ENCODE measurements at regions not wholly inside any gene's neighbourhood (a gene's known extent, or its start where the extent isn't known, plus 50 kb on each side); places are given as distances from the start of the nearest gene placed in this dataset.
A peak's percentile ranks its signal among the peaks of the same experiment; 100 is the strongest.

- DNase-seq = no peak
Observed at GRCh38 chr7:26520483-26520882, 228.8 kb downstream of the SNX10 start.

DNA sequence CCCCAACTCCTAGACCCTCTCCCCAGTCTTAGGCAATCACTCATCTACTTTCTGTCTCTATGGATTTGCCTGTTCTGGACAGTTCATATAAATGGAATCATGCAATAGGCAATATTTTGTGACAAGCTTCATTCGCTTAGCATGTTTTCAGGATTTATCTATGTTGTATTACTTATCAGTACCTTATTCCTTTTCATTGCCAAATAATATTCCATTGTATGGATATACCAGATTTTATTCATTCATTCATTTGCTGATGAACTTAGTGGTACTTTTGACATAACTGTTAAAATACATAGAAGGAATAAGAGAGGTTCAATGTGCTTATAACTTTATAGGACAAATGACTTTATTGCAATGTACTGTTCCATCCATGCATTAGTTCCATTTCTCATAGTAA lies 231.0 kb downstream of the SNX10 start:
- no peak for DNase-seq

DNA sequence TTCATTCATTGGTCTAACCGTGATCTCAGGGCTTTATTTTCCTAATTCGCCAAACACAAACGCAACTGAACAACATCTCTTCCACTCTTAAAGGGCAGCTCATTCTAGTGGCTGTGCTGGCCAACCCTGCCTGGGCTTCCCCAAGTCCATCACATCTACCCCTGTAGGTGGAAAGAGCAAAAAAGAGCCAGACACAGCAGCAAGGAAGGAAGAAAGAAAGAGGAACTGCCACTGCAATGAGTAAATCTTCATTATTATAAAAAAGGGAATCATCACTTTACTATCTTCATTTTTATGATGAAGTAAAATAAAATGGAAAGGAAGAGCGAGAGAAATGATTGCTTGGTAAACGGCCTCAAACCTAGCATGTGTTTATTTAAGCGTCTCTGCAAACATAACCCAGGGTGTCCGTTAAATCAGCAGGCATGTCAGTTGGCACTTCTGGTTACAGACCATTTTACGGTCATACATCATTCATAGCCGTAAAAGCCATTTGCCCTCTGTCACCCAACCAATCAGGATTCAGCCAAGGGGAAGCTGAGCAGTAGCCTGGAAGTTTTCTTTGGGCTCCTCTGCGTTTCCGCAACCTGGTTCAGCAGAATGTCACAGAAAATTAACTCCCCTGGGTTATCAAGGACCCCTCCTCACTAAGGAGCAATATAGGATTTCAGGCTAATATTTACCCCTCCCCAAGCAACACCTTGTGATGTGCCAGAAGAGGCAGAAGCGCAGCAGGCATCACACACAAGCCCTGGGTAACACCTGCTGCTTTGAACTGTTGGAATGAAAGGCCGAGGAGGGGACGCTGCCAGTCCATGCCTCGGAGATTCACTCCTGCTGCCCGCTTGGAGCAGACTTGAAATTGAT lies 234.0 kb downstream of the SNX10 start:
- no peak for DNase-seq

- no peak for DNase-seq
Observed at GRCh38 chr7:26526265-26526587, 234.6 kb downstream of the SNX10 start.

DNA sequence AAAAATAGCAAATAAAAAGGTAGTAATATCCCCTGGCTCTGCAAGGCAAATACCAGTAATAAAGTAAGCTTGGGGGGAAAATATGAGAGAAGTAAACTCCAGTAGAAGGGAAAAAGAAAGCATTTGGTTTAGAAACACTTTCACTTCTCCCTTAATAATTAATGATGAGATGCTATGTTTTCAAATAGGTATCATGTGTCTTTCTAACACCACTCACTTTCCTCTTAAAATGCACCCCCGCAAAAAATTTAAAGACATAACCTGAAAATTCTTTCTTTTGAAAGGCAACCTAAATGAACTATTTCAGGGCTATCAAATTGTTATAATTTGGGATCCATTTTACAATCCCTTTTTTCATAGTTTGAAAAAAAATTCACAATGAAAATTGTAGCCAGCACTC lies 240.3 kb downstream of the SNX10 start:
- DNase-seq = no peak

DNA sequence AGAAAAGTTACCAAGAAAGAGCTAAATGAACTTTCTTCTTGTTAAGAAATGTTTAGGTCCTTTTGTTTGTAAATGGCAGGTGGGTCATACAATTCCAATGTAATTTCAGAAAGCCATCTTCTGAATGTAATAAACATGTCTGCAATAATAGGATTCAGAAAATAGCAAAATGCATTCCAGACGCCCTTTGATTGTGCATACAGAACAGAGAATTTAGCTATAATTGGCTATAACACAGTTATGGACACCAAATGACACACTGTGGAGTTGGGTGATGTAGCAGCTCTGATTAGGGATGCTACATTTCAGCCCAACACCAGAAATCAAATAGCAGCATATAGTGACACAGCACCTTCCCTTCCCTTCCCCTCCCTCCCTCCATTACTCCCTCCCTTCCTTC lies 240.8 kb downstream of the SNX10 start:
- DNase-seq = peak; percentile 24

GRCh38 chr7:26533217-26533616 lies 241.6 kb downstream of the SNX10 start:
- DNase-seq = peak; percentile 76

- DNase-seq = peak; percentile 84
Observed at GRCh38 chr7:26534649-26535482, 243.2 kb downstream of the SNX10 start.

DNA sequence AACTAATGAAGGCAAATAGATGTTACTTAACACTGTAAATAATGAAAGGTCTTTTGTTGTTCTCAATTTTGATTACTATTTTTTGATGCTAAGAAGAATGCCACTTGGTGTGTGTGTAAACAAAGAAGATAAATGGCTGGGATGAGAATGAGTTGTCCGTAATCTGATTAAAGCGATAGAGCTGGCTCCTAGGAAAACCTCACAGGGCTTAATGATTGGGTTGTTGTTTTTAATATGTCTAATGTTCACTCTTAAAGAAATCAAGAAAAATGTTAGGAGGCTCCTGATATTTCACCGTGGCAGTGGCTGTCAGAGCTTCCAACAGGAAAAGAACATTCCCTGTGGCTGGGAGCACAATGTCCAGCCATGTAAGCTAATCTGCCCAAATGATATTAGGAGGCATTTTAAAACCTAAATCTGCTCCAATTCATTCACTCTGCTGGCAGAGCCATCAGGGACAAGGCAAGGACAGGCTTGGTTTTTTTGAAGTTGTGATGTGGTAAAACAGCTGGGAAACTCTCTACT lies 243.9 kb downstream of the SNX10 start:
- peak; percentile 92 for DNase-seq

DNA sequence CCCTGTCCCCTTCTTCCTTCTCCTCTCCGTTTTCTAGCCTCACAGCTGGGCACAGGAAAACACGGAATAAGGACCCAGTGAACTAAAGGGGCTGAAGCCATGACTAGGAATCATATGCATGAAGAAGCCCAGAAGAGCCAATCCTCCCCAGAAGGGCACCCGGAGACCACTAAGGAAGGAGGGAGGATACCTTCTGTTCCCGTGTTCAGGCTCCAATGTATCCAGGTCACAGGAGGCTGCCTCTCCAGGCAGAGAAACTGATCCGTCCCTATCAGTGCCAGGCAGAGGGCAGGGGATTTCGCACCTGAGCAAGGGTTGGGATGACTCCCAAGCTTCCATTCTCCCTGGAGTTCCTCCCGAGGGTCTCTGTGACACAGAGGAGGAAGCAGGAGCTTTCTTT lies 246.6 kb downstream of the SNX10 start:
- DNase-seq = peak; percentile 9

GRCh38 chr7:26538689-26539088 lies 247.0 kb downstream of the SNX10 start:
- peak; percentile 43 for DNase-seq

GRCh38 chr7:26543340-26543739 lies 251.7 kb downstream of the SNX10 start:
- no peak for DNase-seq

- peak; percentile 52 for DNase-seq
Observed at GRCh38 chr7:26543951-26544350, 252.3 kb downstream of the SNX10 start.

DNA sequence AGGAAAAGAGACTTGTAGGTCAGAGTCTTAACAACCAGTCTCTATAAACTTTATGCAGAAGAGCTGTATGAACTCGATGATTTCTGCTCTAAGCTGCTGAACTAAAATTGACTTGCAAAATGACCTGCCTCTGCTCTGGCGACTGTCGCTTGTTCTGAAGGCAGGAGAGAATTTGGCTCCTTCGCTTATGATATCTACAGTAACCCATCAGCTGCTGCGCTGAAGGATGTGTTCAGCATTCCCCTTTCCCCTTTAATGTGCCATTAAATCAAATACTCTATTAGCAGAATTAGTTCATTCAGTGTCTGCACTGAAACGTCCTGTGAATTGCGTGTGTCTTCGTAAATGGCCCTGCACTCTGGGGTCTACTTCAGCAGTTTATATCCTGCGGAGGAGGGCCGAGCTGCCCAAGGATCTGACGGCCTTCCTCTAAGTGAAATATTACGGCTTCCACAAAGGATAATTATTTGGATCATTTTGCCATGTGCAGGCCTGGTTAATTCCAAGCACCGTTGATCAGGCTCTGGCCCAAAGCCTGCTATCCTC lies 254.9 kb downstream of the SNX10 start:
- no peak for DNase-seq

DNA sequence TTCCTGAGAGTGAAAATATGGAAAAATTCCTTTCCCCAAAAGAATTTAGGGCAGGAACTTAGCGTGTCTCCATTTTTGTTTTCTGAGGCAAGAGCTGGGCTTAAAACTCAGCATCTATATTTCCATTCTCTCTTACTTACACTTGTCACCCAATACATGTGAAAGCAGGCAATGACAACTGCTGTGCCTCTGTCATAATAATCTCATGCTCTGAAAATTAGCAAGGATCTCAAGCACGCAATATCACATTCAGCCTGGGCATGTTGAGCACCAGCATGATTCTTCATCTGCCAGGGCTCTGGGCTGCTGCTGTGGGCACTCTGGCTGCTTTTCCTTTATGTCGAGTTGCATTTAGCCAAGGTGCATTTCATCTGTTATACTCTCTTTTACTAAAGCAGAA lies 255.5 kb downstream of the SNX10 start:
- no peak for DNase-seq

DNA sequence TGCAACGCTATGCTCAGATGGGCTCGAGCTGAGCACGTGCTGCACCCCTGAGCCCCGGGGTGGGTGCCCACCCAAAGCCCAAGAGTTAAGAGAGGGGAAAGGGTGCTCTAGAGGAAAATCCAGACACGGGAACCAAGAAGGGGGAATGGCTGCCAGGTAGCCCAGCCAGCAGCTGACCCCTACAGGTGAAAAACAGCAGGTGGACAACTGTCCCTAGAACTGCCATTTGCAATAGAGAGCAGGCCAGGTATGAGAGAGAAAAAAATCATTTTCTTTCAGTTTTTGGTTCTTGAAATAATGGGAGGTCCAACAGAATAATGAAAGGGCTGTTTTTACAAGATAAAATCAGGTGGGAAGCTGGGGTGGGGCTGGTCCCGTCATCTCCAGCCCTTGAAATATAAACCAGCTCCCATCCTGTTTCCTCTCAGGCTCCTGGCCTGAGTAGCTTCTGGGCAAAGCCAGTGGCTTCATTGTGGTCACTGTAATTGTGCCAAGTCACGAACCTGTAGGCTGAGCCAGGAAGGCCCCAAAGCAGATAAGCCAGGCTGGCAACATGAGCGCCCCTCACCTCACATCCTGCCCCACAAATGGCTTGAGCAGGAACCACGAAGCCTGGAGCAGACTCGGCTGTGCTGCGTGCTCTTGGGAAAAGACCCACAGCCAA lies 257.8 kb downstream of the SNX10 start:
- DNase-seq = no peak

- no peak for DNase-seq
Observed at GRCh38 chr7:26550492-26550891, 258.8 kb downstream of the SNX10 start.

- DNase-seq = no peak
Observed at GRCh38 chr7:26551740-26552139, 260.1 kb downstream of the SNX10 start.

DNA sequence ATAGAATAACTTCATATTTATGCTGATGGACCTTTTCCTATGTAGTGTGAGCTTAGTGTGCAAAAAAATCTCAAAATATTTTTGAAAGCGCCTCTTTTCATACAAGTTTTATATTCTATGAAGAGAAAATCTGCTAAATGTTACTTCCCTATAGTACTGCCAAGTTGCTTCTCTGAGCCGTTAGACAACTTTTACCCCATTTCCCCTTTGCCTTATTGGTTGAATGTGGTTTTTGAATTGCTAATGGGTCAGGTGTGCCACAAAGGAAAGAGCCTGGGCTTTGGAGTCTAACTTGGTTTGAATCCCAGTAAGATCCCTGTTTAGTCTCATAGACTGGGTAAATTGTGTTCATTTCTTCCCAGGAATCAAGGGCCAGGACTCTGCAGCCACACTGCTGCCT lies 261.5 kb downstream of the SNX10 start:
- DNase-seq = no peak

GRCh38 chr7:26553582-26553981 lies 261.9 kb downstream of the SNX10 start:
- DNase-seq = no peak

DNA sequence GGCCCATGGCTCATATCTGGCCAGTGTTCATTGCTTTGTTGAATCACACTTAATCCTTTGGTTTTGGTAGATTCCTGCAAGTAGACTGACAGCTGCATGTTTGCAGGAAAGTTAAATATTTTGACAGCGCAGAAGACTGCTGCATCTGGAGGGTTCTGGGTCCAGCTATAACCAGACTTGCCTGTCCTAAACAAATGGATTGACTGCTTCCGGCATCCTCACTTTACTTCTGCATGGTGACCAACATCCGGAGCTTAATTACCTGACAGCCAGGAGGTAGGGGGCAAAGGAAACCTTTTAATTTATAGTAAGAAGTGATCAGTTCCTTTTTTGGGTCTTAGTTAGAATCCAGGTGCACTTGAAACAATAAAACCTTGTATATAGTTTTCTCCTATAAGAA lies 263.3 kb downstream of the SNX10 start:
- no peak for DNase-seq

GRCh38 chr7:26556061-26556881 lies 264.6 kb downstream of the SNX10 start:
- DNase-seq = peak; percentile 75
